HEK293T (cell line): ENCODE measurements at regions not wholly inside any gene's neighbourhood (a gene's known extent, or its start where the extent isn't known, plus 50 kb on each side); places are given as distances from the start of the nearest gene placed in this dataset.

ENCODE experiments used
- CTCF ChIA-PET: fragments of 350-600 bp; formaldehyde crosslinking; extraction: SDS; loops from one replicate; lab custom pipeline; 2021; ENCODE audit warnings: antibody characterized with exemption, inconsistent platforms; lab: Yijun Ruan, JAX
- POLR2A ChIA-PET: fragments of 350-600 bp; formaldehyde crosslinking; extraction: SDS; loops from one replicate; lab custom pipeline; 2020; ENCODE audit warnings: antibody characterized with exemption, inconsistent platforms; lab: Yijun Ruan, JAX
- DNase-seq: peaks from one replicate; pipeline ENCODE4 v3.0.0; 2012; ENCODE audit warnings: mixed read lengths; ENCODE audit errors: extremely low spot score
- ARNT ChIP-seq: fragments of 450-650 bp; IDR thresholded peaks from 2 replicates; pipeline ENCODE4 v1.6.1; 2017; ENCODE audit warnings: mild to moderate bottlenecking
- BHLHE40 ChIP-seq: fragments of 450-650 bp; IDR thresholded peaks from 2 replicates; pipeline ENCODE4 v1.6.1; 2016; ENCODE audit warnings: mild to moderate bottlenecking, moderate library complexity, borderline replicate concordance
- CTBP1 ChIP-seq: fragments of 450-650 bp; IDR thresholded peaks from 2 replicates; pipeline ENCODE4 v1.6.1; 2016; ENCODE audit warnings: borderline replicate concordance
- ELF4 ChIP-seq: fragments of 450-650 bp; IDR thresholded peaks from 2 replicates; pipeline ENCODE4 v1.6.1; 2017; ENCODE audit warnings: antibody characterized with exemption
- FOXA1 ChIP-seq: fragments of 450-650 bp; IDR thresholded peaks from 2 replicates; pipeline ENCODE4 v1.6.1; 2016; ENCODE audit warnings: mild to moderate bottlenecking
- FOXK2 ChIP-seq: fragments of 450-650 bp; IDR thresholded peaks from 2 replicates; pipeline ENCODE4 v1.6.1; 2016; ENCODE audit warnings: mild to moderate bottlenecking
- FOXM1 ChIP-seq: fragments of 450-650 bp; IDR thresholded peaks from 2 replicates; pipeline ENCODE4 v1.6.1; 2017; ENCODE audit warnings: mild to moderate bottlenecking, borderline replicate concordance
- HDGF ChIP-seq: fragments of 450-650 bp; IDR thresholded peaks from 2 replicates; pipeline ENCODE4 v1.6.1; 2017; ENCODE audit warnings: antibody characterized with exemption, borderline replicate concordance
- L3MBTL2 ChIP-seq: fragments of 450-650 bp; conservative IDR thresholded peaks from 2 replicates; pipeline ENCODE4 v1.6.1; 2016; ENCODE audit warnings: mild to moderate bottlenecking
- LEF1 ChIP-seq: fragments of 450-650 bp; IDR thresholded peaks from 2 replicates; pipeline ENCODE4 v1.6.1; 2017; ENCODE audit warnings: mild to moderate bottlenecking, borderline replicate concordance
- NFRKB ChIP-seq: fragments of 450-650 bp; IDR thresholded peaks from 2 replicates; pipeline ENCODE4 v1.6.1; 2016; ENCODE audit warnings: mild to moderate bottlenecking, moderate library complexity
- PKNOX1 ChIP-seq: fragments of 450-650 bp; IDR thresholded peaks from 2 replicates; pipeline ENCODE4 v1.6.1; 2016
- SP1 ChIP-seq: fragments of 450-650 bp; IDR thresholded peaks from 2 replicates; pipeline ENCODE4 v1.6.1; 2017
- SUZ12 ChIP-seq: fragments of 450-650 bp; IDR thresholded peaks from 2 replicates; pipeline ENCODE4 v1.6.1; 2016; ENCODE audit warnings: mild to moderate bottlenecking
- TARDBP ChIP-seq: fragments of 450-650 bp; IDR thresholded peaks from 2 replicates; pipeline ENCODE4 v1.6.1; 2016
- ZNF384 ChIP-seq: fragments of 450-650 bp; IDR thresholded peaks from 2 replicates; pipeline ENCODE4 v1.6.1; 2016

- no peak for DNase-seq
- CTCF ChIA-PET: no interaction called here
- POLR2A ChIA-PET: no interaction called here
- TF ChIP-seq PKNOX1: no peak
- no peak for TF ChIP-seq FOXM1
- no peak for TF ChIP-seq SUZ12
- no peak for TF ChIP-seq ELF4
- TF ChIP-seq HDGF: no peak
- TF ChIP-seq TARDBP: no peak
- no peak for TF ChIP-seq L3MBTL2
- TF ChIP-seq CTBP1: no peak
- TF ChIP-seq LEF1: no peak
- TF ChIP-seq BHLHE40: no peak
- no peak for TF ChIP-seq NFRKB
- TF ChIP-seq FOXK2: no peak
- no peak for TF ChIP-seq ARNT
- no peak for TF ChIP-seq FOXA1
- TF ChIP-seq ZNF384: no peak
- TF ChIP-seq SP1: no peak
Observed at GRCh38 chr10:58014436-58014835, 253.3 kb downstream of the IPMK start.

- TF ChIP-seq TARDBP (no peak), ELF4 (no peak), ARNT (no peak), SUZ12 (no peak), LEF1 (no peak), NFRKB (no peak), HDGF (no peak), PKNOX1 (no peak), CTBP1 (no peak)
- DNase-seq: no peak
- ChIA-PET CTCF (no interaction called here), POLR2A (no interaction called here)
Observed at GRCh38 chr10:58013406-58013805, 254.3 kb downstream of the IPMK start.

GRCh38 chr10:58010073-58010702, 257.5 kb downstream of the IPMK start:
- no peak for DNase-seq

GRCh38 chr10:58003945-58004344, 263.7 kb downstream of the IPMK start:
- no peak for DNase-seq
- POLR2A ChIA-PET: no interaction called here
- TF ChIP-seq CTBP1 (no peak), ARNT (no peak), ZNF384 (no peak), BHLHE40 (no peak), TARDBP (no peak), HDGF (no peak), FOXK2 (no peak)
- CTCF ChIA-PET: no interaction called here

More at GRCh38 chr10:58010073-58010702, 257.5 kb downstream of the IPMK start:
- ChIA-PET CTCF (no interaction called here), POLR2A (no interaction called here)
- TF ChIP-seq HDGF: no peak

- DNase-seq: no peak
- ChIA-PET POLR2A (no interaction called here), CTCF (no interaction called here)
- no peak for TF ChIP-seq FOXA1
- TF ChIP-seq SP1: no peak
- TF ChIP-seq BHLHE40: no peak
- no peak for TF ChIP-seq FOXK2
- TF ChIP-seq PKNOX1: no peak
- TF ChIP-seq ZNF384: no peak
- no peak for TF ChIP-seq ELF4
- no peak for TF ChIP-seq SUZ12
- no peak for TF ChIP-seq CTBP1
- TF ChIP-seq HDGF: no peak
Observed at GRCh38 chr10:58001159-58001558, 266.5 kb downstream of the IPMK start.

GRCh38 chr10:57996536-57996935, 271.2 kb downstream of the IPMK start:
- ChIA-PET CTCF (no interaction called here), POLR2A (no interaction called here)
- no peak for TF ChIP-seq LEF1
- DNase-seq: no peak

GRCh38 chr10:57993302-57993701, 274.4 kb downstream of the IPMK start:
- no peak for TF ChIP-seq FOXK2
- DNase-seq: no peak
- ChIA-PET POLR2A (no interaction called here), CTCF (no interaction called here)

- no peak for DNase-seq
- TF ChIP-seq FOXA1 (no peak), NFRKB (no peak), PKNOX1 (no peak)
- CTCF ChIA-PET: no interaction called here
- POLR2A ChIA-PET: no interaction called here
Observed at GRCh38 chr10:57992321-57993077, 275.2 kb downstream of the IPMK start.
